Neural progenitor cell (in vitro differentiated cells): ENCODE measurements at regions not wholly inside any gene's neighbourhood (a gene's known extent, or its start where the extent isn't known, plus 50 kb on each side); places are given as distances from the start of the nearest gene placed in this dataset.

Experiments
- CTCF ChIP-seq: fragments of 200-600 bp; sonication (generic); IDR thresholded peaks from 2 replicates; pipeline ENCODE4 v1.5.1; 2017; ENCODE audit warnings: antibody characterized with exemption, mild to moderate bottlenecking
- EZH2 ChIP-seq: fragments of 200-600 bp; sonication (generic); IDR thresholded peaks from 2 replicates; pipeline ENCODE4 v1.6.1; 2017; ENCODE audit warnings: antibody characterized with exemption, mild to moderate bottlenecking, moderate library complexity
- EZH2phosphoT487 ChIP-seq: fragments of 200-600 bp; sonication (generic); IDR thresholded peaks from 2 replicates; pipeline ENCODE4 v1.6.1; 2017; ENCODE audit warnings: antibody characterized with exemption

GRCh38 chr12:58465418-58465817, 454.9 kb downstream of the LRIG3 start:
- no peak for TF ChIP-seq CTCF
- no peak for TF ChIP-seq EZH2phosphoT487
- TF ChIP-seq EZH2: no peak
